Stimulated activated memory B cell treated with anti-CD40 and anti-IgM and Interleukin-4, amounts not matched to agents 10 μg/mL and 1 μg/mL and 100 μg/mL, for 72 hours (primary cell): ENCODE measurements at regions not wholly inside any gene's neighbourhood (a gene's known extent, or its start where the extent isn't known, plus 50 kb on each side); places are given as distances from the start of the nearest gene placed in this dataset.

ENCODE experiments used
- ATAC-seq: fragments of 150-1000 bp; cut with Tn5 transposase; 2 replicates; pipeline ENCODE4 v1.10.0; 2021
- H3K27ac Mint-ChIP-seq: one replicate; pipeline ENCODE4 v1.8.0; 2022; ENCODE audit warnings: mild to moderate bottlenecking, mixed read lengths
- H3K27me3 Mint-ChIP-seq: one replicate; pipeline ENCODE4 v1.8.0; 2022; ENCODE audit warnings: mixed read lengths
- H3K36me3 Mint-ChIP-seq: one replicate; pipeline ENCODE4 v1.8.0; 2022; ENCODE audit warnings: mixed read lengths
- H3K4me1 Mint-ChIP-seq: one replicate; pipeline ENCODE4 v1.8.0; 2022; ENCODE audit warnings: mixed read lengths
- H3K4me3 Mint-ChIP-seq: one replicate; pipeline ENCODE4 v1.8.0; 2022; ENCODE audit warnings: mild to moderate bottlenecking, moderate library complexity, mixed read lengths
- H3K9me3 Mint-ChIP-seq: one replicate; pipeline ENCODE4 v1.8.0; 2022; ENCODE audit warnings: mixed read lengths

DNA sequence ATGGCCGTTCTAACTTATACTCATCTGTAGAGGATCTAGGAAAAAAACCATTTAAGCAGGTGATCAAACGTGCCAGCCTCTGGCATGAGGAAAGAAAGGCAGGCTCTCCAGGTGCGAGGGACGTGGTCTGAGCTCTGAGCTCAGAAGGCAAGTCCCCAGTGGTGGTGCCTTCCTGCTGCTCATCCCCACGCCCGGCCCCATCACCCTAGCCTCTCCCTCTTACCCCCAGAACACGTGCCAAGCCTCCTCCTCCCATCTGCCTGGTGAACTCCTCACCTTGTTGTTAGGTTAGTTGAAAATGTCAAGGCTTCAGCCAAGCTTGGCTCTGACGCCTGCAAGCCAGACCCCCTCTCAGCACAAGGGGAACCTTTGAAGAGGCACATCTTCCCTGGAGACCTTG lies 571.2 kb upstream of the MKI67 start:
- Mint-ChIP-seq H3K9me3 (no peaks in the 10 kb centered on the region), H3K27ac (no peak overlapping the region), H3K36me3 (no peaks in the 10 kb centered on the region), H3K27me3 (no peaks in the 10 kb centered on the region), H3K4me1 (no peaks in the 10 kb centered on the region), H3K4me3 (no peak overlapping the region)
- ATAC-seq, result no peak

GRCh38 chr10:128701381-128701780 lies 575.2 kb upstream of the MKI67 start:
- ATAC-seq, result no peak
- no peaks in the 10 kb centered on the region for H3K36me3 Mint-ChIP-seq
- no peaks in the 10 kb centered on the region for H3K27me3 Mint-ChIP-seq
- H3K4me1 Mint-ChIP-seq, result no peaks in the 10 kb centered on the region
- no peaks in the 10 kb centered on the region for H3K9me3 Mint-ChIP-seq
- no peak overlapping the region for H3K4me3 Mint-ChIP-seq
- H3K27ac Mint-ChIP-seq, result no peak overlapping the region

GRCh38 chr10:128701837-128702236 lies 575.6 kb upstream of the MKI67 start:
- peak; percentile 39 for ATAC-seq
- no peaks in the 10 kb centered on the region for H3K9me3 Mint-ChIP-seq
- no peaks in the 10 kb centered on the region for H3K27me3 Mint-ChIP-seq
- no peak overlapping the region for H3K4me3 Mint-ChIP-seq
- no peaks in the 10 kb centered on the region for H3K4me1 Mint-ChIP-seq
- H3K36me3 Mint-ChIP-seq, result no peaks in the 10 kb centered on the region
- H3K27ac Mint-ChIP-seq, result no peak overlapping the region

DNA sequence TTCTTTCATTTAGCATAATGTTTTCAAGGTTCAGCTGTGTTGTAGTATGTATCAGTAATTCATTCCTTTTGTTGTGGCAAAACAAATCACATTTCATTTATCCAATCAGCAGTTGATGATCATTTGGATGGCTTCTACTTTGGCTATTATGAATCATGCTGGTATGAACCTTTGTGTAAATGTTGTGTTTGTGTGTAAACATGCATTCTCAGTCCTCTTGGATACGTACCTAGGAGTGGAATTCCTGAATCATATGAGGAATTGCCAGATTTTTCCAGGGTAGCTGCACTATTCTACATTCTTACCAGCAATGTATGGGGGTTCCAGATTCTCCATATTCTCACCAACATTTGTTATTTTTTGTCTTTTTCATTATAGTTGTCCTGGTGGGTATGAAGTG lies 578.5 kb upstream of the MKI67 start:
- no peaks in the 10 kb centered on the region for H3K36me3 Mint-ChIP-seq
- H3K4me1 Mint-ChIP-seq, result no peaks in the 10 kb centered on the region
- H3K27me3 Mint-ChIP-seq, result no peaks in the 10 kb centered on the region
- no peak overlapping the region for H3K4me3 Mint-ChIP-seq
- no peak for ATAC-seq
- H3K9me3 Mint-ChIP-seq, result no peaks in the 10 kb centered on the region
- H3K27ac Mint-ChIP-seq, result no peak overlapping the region

- Mint-ChIP-seq H3K9me3 (no peaks in the 10 kb centered on the region), H3K36me3 (no peaks in the 10 kb centered on the region), H3K27me3 (no peaks in the 10 kb centered on the region), H3K27ac (no peak overlapping the region), H3K4me3 (no peak overlapping the region), H3K4me1 (no peaks in the 10 kb centered on the region)
- no peak for ATAC-seq
Measured at GRCh38 chr10:128708182-128708581, 582.0 kb upstream of the MKI67 start.

- no peak for ATAC-seq
Measured at GRCh38 chr10:128709686-128710085, 583.5 kb upstream of the MKI67 start.

GRCh38 chr10:128710098-128710797 lies 584.0 kb upstream of the MKI67 start:
- no peak overlapping the region for H3K27ac Mint-ChIP-seq
- no peaks in the 10 kb centered on the region for H3K27me3 Mint-ChIP-seq
- no peaks in the 10 kb centered on the region for H3K4me1 Mint-ChIP-seq
- no peaks in the 10 kb centered on the region for H3K9me3 Mint-ChIP-seq
- peak; percentile 35 for ATAC-seq
- no peaks in the 10 kb centered on the region for H3K36me3 Mint-ChIP-seq
- H3K4me3 Mint-ChIP-seq, result no peak overlapping the region

More at GRCh38 chr10:128709686-128710085, 583.5 kb upstream of the MKI67 start:
- H3K27ac Mint-ChIP-seq, result no peak overlapping the region
- no peaks in the 10 kb centered on the region for H3K36me3 Mint-ChIP-seq
- no peaks in the 10 kb centered on the region for H3K9me3 Mint-ChIP-seq
- H3K4me3 Mint-ChIP-seq, result no peak overlapping the region
- H3K27me3 Mint-ChIP-seq, result no peaks in the 10 kb centered on the region
- H3K4me1 Mint-ChIP-seq, result no peaks in the 10 kb centered on the region

- no peaks in the 10 kb centered on the region for H3K4me1 Mint-ChIP-seq
- no peak overlapping the region for H3K27ac Mint-ChIP-seq
- H3K9me3 Mint-ChIP-seq, result no peaks in the 10 kb centered on the region
- no peaks in the 10 kb centered on the region for H3K27me3 Mint-ChIP-seq
- ATAC-seq, result peak; percentile 14
- no peaks in the 10 kb centered on the region for H3K36me3 Mint-ChIP-seq
- H3K4me3 Mint-ChIP-seq, result no peak overlapping the region
Measured at GRCh38 chr10:128710798-128711183, 584.6 kb upstream of the MKI67 start.

DNA sequence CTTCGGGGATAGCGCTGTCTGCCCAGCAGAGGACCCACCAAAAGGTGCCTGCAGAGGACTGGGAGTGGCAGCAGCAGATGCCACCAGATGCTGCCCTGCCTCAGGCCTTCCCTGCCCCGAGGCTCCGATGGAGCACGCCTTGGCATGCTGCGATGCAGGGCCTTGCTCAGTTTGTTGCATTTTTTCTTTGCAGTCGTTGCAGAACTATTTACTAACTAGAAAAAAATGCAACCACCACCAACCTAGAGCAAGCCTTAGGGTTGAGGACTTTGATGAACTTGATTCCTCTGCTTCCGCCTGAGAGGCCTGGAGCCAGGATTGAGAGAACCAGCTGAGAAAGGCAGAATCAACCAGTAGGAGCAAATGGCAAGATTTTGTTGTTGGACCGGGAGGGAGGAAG lies 585.6 kb upstream of the MKI67 start:
- no peak overlapping the region for H3K27ac Mint-ChIP-seq

DNA sequence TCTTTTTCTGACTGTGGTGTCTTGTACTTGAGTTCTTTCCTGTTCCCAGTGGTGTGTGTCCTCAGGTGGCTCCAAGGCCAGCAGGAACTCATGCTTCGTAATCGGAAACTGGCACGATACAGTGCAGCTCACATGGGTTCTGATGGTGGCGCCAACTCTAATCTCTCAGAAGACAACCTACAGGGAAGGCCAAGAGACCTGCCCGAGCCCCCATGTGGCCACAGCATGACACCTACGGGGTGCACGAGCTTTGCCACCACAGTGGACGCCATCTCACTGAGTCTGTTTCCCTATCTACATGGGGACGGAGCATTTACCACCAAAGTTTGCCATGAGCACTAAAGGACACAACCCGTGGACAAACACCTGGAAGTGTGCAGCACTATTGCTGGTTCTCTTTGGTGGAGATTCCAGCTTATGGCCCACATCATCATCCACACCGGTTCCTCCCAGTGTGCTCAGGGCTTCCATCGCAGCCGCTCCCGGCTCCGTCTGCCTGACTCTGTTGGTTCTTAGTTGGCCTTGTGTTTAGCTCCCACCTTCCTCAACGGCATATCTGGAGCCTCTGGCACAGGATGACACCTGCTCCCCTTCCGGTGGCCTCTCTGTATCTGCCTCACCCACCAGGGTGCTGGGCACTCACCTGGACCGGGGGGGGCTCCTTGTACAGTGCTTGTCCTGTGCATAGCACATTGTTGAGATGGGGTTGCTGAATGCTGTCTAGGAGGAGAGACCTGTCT lies 586.6 kb upstream of the MKI67 start:
- no peaks in the 10 kb centered on the region for H3K9me3 Mint-ChIP-seq
- H3K4me3 Mint-ChIP-seq, result no peak overlapping the region
- H3K27me3 Mint-ChIP-seq, result no peaks in the 10 kb centered on the region
- H3K4me1 Mint-ChIP-seq, result no peaks in the 10 kb centered on the region
- no peak for ATAC-seq
- H3K36me3 Mint-ChIP-seq, result no peaks in the 10 kb centered on the region
- no peak overlapping the region for H3K27ac Mint-ChIP-seq

More for the DNA sequence above, 585.6 kb upstream of the MKI67 start:
- Mint-ChIP-seq H3K36me3 (no peaks in the 10 kb centered on the region), H3K4me1 (no peaks in the 10 kb centered on the region), H3K4me3 (no peak overlapping the region), H3K27me3 (no peaks in the 10 kb centered on the region), H3K9me3 (no peaks in the 10 kb centered on the region)
- ATAC-seq, result no peak

DNA sequence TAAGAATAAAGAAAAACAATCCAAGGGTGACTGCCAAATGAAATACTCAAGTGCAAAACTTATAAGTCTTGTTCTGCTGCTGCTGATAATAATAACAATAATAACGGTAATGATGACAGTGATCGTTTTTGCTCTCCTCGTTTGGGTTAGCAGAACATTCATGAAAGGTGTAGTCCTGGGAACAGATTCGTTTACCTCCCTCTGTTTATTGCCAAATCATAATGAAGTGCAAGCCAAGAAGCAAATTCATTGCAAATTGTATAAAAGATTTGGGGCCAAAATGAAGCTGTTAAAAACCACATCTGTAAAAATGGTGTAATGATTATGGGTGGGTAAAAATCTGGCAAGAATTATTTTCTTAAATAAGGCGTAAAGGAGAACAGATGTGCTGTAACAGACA lies 587.2 kb upstream of the MKI67 start:
- no peaks in the 10 kb centered on the region for H3K36me3 Mint-ChIP-seq
- no peak overlapping the region for H3K27ac Mint-ChIP-seq
- no peaks in the 10 kb centered on the region for H3K27me3 Mint-ChIP-seq
- H3K4me1 Mint-ChIP-seq, result no peaks in the 10 kb centered on the region
- no peaks in the 10 kb centered on the region for H3K9me3 Mint-ChIP-seq
- H3K4me3 Mint-ChIP-seq, result no peak overlapping the region
- ATAC-seq, result no peak

DNA sequence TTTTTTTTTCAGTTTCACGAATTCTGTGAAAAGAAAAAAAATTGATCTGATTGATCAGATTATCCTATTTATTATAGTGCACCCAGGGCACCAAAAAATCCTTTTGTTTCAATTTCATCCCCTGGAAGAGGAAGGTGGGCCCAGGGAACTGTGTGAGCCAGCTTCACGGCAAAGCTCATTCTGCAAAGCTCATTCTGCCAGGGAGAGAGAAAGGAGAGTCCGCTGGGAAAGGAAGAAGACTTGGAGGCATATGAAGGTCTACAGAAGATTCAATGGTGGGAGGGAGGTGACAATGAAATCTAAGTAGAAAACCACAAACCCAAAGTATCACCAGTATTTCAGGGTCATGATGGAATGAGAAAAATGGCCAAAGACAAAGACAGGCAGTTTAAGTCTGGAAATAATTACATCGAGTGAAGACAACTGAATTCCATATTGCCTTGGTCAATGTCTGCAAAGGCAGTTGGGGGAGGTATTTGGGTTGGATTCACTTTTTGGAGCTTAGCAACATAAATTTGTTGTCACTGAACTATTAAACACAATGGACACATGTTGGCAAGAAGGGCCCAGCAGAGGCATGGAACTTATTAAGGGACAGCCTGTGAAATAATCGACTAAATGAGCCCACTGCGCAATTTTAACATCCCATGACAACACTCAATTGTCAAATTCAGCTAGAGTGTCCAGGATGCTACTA lies 587.8 kb upstream of the MKI67 start:
- Mint-ChIP-seq H3K27me3 (no peaks in the 10 kb centered on the region), H3K9me3 (no peaks in the 10 kb centered on the region), H3K4me3 (no peak overlapping the region), H3K36me3 (no peaks in the 10 kb centered on the region), H3K27ac (no peak overlapping the region), H3K4me1 (no peaks in the 10 kb centered on the region)
- no peak for ATAC-seq

DNA sequence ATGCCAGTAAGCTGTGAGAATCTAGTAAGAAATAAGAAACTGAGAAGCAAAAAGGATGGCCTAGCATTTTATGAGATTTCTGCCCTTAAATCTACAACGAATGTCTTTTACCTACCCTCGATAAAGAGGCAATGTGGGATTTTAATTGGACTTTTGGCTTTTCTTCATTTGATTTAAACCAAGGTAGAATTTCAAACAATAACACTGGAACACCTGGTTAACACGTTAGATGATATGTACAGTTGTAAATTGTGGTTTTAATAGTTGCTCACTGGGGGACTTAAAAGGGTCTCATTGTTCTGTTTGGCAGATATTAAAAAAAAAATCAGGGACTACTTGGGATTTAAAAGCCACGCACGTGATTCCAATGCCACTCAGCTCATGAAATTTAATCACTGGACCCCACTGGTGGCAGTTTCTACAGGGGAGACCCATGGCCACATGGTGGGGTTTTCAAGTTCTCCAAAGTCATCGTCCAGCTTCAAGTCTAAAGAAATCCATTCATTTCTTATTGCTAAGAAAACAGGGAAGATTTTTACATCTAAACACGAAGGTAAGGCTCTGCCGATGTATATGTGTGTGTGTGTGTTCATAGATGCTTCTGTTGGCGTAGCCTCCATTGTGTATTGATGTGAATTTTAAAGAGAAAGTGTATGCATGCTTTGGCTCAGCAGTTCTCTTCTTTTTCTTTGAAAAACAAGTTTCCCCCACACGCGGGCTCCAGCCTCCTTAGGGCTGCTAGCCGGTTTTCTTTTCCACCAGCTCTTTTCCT lies 588.6 kb upstream of the MKI67 start:
- Mint-ChIP-seq H3K27ac (no peak overlapping the region), H3K27me3 (no peaks in the 10 kb centered on the region), H3K9me3 (no peaks in the 10 kb centered on the region), H3K36me3 (no peaks in the 10 kb centered on the region), H3K4me1 (no peaks in the 10 kb centered on the region), H3K4me3 (no peak overlapping the region)
- no peak for ATAC-seq

GRCh38 chr10:128716181-128716580 lies 590.0 kb upstream of the MKI67 start:
- no peaks in the 10 kb centered on the region for H3K4me1 Mint-ChIP-seq
- H3K4me3 Mint-ChIP-seq, result no peak overlapping the region
- no peaks in the 10 kb centered on the region for H3K9me3 Mint-ChIP-seq
- H3K27ac Mint-ChIP-seq, result no peak overlapping the region
- no peaks in the 10 kb centered on the region for H3K27me3 Mint-ChIP-seq
- ATAC-seq, result no peak
- no peaks in the 10 kb centered on the region for H3K36me3 Mint-ChIP-seq

- H3K4me3 Mint-ChIP-seq, result no peak overlapping the region
- H3K4me1 Mint-ChIP-seq, result no peaks in the 10 kb centered on the region
- no peaks in the 10 kb centered on the region for H3K36me3 Mint-ChIP-seq
- H3K9me3 Mint-ChIP-seq, result no peaks in the 10 kb centered on the region
- H3K27ac Mint-ChIP-seq, result no peak overlapping the region
- no peaks in the 10 kb centered on the region for H3K27me3 Mint-ChIP-seq
- ATAC-seq, result no peak
Measured at GRCh38 chr10:128721963-128722445, 595.8 kb upstream of the MKI67 start.
